HG03097 (cell line): ENCODE measurements at regions not wholly inside any gene's neighbourhood (a gene's known extent, or its start where the extent isn't known, plus 50 kb on each side); places are given as distances from the start of the nearest gene placed in this dataset.

Experiments
- ATAC-seq: cut with Tn5 transposase; IDR thresholded peaks from one replicate; pipeline ENCODE4 v1.9.1; 2021; ENCODE audit not compliant: unreplicated experiment, low FRiP score

DNA sequence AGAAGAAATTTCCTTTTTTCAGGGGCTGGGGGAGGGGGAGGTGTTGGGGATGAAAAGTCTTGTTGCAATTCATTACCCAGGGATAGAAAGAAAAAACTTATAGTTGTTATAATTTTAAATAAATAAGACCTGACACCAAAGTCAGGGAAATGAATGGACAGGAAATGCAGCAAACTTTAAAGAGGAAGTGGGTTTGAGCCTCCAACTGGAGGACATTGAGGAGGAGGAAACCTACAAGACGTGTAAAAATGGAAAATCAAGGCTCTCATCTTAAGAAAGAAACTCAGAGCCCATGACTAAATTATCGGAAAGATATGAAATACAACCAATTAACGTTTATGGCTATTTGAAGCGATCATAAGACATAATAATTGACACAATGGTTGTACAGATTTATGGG lies 54.4 kb downstream of the NIBAN1 start:
- ATAC-seq, result no peak

GRCh38 chr1:184915463-184916090 lies 58.7 kb downstream of the NIBAN1 start:
- no peak for ATAC-seq

GRCh38 chr1:184914149-184914548 lies 60.2 kb downstream of the NIBAN1 start:
- no peak for ATAC-seq

DNA sequence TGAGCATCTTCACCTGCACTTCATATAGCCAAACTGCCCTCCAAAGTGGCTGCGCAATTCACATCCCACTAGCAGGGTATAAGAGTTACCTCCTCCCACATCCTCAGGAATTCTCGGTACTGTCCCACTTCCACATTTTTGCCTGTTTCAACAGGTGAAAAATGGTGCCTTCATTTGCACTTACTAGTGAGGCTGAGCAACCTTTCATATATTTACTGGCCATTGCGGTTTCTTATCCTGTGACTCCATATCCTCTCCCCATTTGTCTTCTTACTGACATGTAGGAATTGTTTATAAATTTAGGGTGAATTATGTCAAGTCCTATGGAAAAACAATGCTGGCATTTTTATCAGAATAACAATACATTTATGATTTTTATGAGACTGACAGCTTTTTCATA lies 61.9 kb downstream of the NIBAN1 start:
- ATAC-seq, result no peak

DNA sequence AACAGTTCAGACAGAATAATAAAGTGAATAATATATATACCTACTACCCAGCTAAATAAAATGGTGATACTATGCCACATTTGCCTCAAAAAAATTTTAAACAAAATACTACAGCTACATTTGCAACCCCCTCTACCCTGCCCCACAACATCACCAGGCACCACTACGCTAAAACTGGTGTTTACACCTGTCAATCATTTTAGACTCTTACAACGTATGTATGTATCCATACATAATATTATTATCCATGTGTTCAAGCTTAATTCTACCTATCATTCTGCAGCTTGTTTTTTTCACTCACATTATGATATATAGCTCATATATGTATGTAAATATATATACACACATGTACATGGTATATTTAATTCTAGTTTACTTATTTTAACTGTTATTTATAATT lies 62.5 kb downstream of the NIBAN1 start:
- no peak for ATAC-seq

DNA sequence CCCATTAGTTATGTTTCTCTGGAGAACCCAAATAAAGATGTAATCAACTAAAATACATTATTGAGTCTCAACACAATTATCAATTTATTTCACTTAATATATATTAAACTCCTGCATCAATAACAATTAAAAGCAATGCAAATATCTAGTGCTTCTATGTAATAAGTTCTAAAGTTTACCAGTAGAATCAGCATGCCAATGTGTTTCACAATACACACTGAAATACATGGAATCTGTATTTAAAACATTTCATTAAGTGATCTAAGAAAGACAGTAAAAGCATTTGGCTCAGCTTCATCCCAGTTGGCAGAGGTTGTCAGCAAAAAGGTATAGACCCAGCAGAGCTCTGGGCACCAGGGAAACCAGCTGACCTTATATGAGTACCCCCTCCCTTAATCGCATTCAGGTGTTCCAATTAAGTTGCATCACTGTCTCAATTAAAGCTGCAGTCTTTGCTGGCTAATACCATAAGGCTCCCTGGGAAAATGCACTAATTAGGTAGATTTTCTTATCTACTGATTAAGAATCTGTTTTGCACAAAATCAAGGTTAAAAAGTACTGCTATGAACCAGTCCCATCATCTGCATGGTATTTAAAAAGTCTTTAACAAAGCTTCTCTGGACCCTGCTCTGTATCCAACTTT lies 63.1 kb downstream of the NIBAN1 start:
- ATAC-seq, result no peak

DNA sequence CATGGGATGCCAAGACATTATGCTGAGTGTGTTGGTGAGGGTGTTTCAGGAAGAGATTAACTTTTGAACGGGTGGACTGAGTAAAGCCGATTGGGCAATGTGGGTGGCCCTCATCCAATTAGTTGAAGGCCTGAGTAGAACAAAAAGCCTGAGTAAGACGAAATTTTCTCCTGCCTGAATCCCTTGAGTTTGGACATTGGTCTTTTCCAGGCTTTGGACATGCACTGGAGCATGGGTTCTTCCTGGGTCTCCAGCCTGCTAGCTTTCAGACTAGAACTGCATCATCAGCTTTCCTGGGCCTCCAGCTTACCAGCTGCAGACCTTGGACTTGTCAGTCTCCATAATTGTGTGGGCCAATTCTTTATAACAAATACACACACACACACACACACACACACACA lies 63.6 kb downstream of the NIBAN1 start:
- ATAC-seq, result no peak

DNA sequence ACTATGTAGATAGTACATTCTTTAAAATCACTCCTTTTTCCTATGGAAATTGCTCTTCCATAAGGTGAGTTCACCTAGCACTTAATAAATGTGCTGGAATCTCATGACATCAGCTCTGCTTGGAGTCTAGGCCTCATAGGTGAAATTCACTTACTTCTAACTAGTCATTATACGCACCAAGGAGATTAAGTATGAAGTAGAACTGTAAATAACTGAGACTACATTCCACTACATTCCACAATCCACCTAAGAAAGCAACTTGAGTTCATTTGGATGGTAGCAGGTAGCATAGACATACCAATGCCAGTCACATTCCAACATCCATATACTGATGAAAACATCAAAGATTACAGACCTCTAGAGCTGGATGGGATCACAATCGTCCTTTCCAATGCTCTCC lies 64.3 kb downstream of the NIBAN1 start:
- ATAC-seq, result no peak

GRCh38 chr1:184909019-184909418 lies 65.3 kb downstream of the NIBAN1 start:
- no peak for ATAC-seq

DNA sequence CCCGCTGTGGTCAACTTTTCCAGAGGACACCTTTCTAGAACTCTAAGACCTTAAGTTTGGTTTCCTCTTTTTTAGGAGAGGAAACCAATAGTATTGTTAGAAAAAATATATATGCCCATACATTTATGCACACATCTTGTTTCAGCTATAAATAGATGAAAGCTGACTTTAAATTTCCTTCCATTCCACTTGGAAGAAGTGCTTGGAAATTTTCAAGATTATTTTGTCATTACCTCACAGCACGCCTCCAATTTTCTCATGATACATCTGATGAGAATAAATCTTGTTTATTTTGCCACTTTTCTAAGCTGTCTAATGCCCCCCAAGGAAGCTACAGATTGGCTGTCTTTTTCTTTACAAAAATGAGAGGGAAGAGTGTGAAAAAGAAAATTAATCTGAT lies 65.8 kb downstream of the NIBAN1 start:
- ATAC-seq, result no peak

- ATAC-seq, result no peak
Measured at GRCh38 chr1:184907500-184907899, 66.8 kb downstream of the NIBAN1 start.

- ATAC-seq, result no peak
Measured at GRCh38 chr1:184906761-184907160, 67.5 kb downstream of the NIBAN1 start.

- no peak for ATAC-seq
Measured at GRCh38 chr1:184905601-184906322, 68.5 kb downstream of the NIBAN1 start.

- no peak for ATAC-seq
Measured at GRCh38 chr1:184903111-184903692, 71.1 kb downstream of the NIBAN1 start.

DNA sequence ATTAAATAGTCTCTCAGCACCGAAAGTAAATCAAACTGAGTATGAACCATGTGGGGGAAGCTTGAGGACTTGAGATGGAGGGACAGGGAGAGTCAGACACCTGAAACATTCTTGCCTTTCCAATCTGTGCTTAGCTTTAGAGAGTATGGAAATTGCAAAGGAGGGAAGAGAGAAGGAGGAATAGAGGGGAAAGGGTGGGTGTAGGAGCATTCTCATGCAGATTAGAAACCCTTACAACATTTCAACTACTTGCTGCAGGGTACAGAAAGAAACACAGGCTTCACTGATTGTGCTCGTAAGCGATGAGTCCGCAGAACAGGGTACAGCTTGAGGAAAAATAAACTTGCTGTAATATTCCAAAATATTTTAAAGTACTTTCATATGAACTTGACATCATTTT lies 73.8 kb downstream of the NIBAN1 start:
- ATAC-seq, result no peak

- ATAC-seq, result no peak
Measured at GRCh38 chr1:184896000-184896399, 78.3 kb downstream of the NIBAN1 start.

DNA sequence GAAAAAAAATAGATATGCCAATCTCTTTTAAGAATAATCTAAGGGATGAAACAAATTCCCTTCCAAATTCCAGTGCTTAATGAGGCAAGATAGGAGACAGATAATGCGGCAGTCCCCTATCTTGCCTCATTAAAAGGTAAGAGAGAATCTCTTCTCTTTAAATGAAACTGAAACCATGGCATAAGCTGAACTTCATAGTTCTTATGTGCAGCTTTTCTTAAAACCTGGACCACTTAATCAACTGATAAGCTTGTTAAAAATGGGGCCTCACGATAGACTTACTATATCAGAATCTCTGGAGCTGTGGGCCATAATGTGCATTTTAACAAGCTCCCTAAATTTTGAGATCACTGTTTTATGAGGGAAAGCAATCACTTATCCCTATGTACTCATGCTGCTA lies 79.2 kb downstream of the NIBAN1 start:
- no peak for ATAC-seq

GRCh38 chr1:184893695-184894094 lies 80.6 kb downstream of the NIBAN1 start:
- no peak for ATAC-seq

DNA sequence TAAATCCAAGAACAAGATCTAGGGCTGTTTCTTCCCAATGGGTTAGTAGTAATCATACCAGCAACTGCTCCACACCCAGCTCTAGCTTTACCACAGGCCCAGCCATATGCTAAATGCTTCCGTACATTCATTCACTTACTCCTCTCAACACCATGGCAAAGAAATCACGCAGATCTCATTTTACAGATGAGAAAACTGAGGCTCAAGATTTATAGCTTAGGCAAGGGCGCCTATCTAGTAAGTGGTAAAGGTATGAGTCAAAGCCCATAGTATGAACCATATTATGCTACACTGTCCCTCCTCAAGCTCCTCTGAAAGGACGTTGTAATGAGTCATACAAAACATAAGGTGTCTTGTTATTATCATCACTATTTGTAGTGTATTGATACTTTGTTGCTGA lies 82.2 kb downstream of the NIBAN1 start:
- no peak for ATAC-seq

GRCh38 chr1:184891440-184891839 lies 82.9 kb downstream of the NIBAN1 start:
- no peak for ATAC-seq

DNA sequence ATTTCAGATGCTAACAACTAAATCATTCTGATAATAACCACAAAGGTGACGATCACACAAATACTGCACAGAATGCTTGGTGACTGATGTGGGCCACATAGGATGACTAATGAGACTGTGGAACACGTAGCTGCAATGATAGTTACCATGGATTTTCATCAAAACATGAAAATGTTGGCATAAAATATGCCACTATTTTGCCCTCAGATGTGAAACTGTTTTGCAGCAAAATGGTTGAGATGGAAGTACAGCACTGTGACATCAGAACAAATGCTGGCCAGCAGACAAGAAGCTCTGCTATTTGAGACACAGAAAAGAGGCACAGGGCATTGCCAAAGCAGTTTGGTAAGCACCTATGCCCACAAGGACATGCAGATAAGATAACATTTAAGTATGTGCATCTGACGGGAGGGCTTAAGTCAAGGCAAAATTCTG lies 83.8 kb downstream of the NIBAN1 start:
- ATAC-seq, result no peak

- ATAC-seq, result no peak
Measured at GRCh38 chr1:184889902-184890301, 84.4 kb downstream of the NIBAN1 start.
